ENCODE measurements at regions not wholly inside any gene's neighbourhood (a gene's known extent, or its start where the extent isn't known, plus 50 kb on each side); places are given as distances from the start of the nearest gene placed in this dataset.

- TF ChIP-seq CTCF (IDR thresholded peaks at IDR 0.05) (no peak), POLR2A (IDR thresholded peaks at IDR 0.05) (no peak), POLR2AphosphoS5 (IDR thresholded peaks at IDR 0.05) (no peak)
Measured at GRCh38 chr12:41966916-41967315, 177.8 kb downstream of the GXYLT1 start.
